Esophagus muscularis mucosa (tissue), 4 donors: ENCODE measurements at regions not wholly inside any gene's neighbourhood (a gene's known extent, or its start where the extent isn't known, plus 50 kb on each side); places are given as distances from the start of the nearest gene placed in this dataset.

Experiments
- DNase-seq: peaks from one replicate; pipeline ENCODE4 v3.0.0-alpha.2; 2017; ENCODE audit errors: extremely low spot score
- H3K27ac ChIP-seq, 4 donors: fragments of 200-600 bp; sonication (generic); replicated peaks in 1 of 4; 1 replicate in 3 of 4; 2 replicates in 1 of 4; pipeline ENCODE4 v1.5.1; 2016 to 2019; ENCODE audit warnings: mild to moderate bottlenecking in 1 of 4
- H3K27me3 ChIP-seq, 4 donors: fragments of 200-600 bp; sonication (generic); one replicate each; pipeline versions ENCODE4 v1.5.1 to v1.6.0; 2016 to 2019
- H3K36me3 ChIP-seq, 4 donors: fragments of 200-600 bp; sonication (generic); one replicate each; pipeline ENCODE4 v1.5.1; 2016 to 2019
- H3K4me1 ChIP-seq, 4 donors: fragments of 200-600 bp; sonication (generic); one replicate each; pipeline ENCODE4 v1.5.1; 2016 to 2019
- H3K4me3 ChIP-seq, 4 donors: fragments of 200-600 bp; sonication (generic); 1 replicate in 2 of 4; 2 replicates in 2 of 4; pipeline ENCODE4 v1.5.1; 2016 to 2019; ENCODE audit warnings: mild to moderate bottlenecking in 4 of 4, moderate library complexity in 1 of 4
- H3K9me3 ChIP-seq, 4 donors: fragments of 200-600 bp; sonication (generic); 1 replicate in 3 of 4; 2 replicates in 1 of 4; pipeline ENCODE4 v1.5.1; 2016 to 2019
- EP300 ChIP-seq: sonication (generic); formaldehyde crosslinking; IDR thresholded peaks from one replicate; pipeline ENCODE4 v1.6.1; 2017; ENCODE audit warnings: antibody characterized with exemption
- POLR2A ChIP-seq: fragments of 450-650 bp; IDR thresholded peaks from one replicate; pipeline ENCODE4 v1.6.1; 2017; ENCODE audit warnings: antibody characterized with exemption, moderate library complexity, mild to moderate bottlenecking, low read depth
- POLR2AphosphoS5 ChIP-seq, 2 donors: sonication (generic); formaldehyde crosslinking; IDR thresholded peaks; one replicate each; pipeline ENCODE4 v1.6.1; 2017; ENCODE audit warnings: antibody characterized with exemption in 2 of 2
- WGBS: methylation state at CpG from one replicate; pipeline ENCODE4 v1.1.5; 2018; 5-methylcytosine and 5-hydroxymethylcytosine counted together
- intact Hi-C: fragments of 100-400 bp; cut with DNase I; formaldehyde crosslinking; loops from one replicate; pipeline ENCODE4 v1.15.1; 2023
- TF ChIP-seq, protein P1 (sequence below), 3 experiments: fragments of 200-600 bp in 2 of 3; fragments of 450-650 bp in 1 of 3; sonication (generic) in 2 of 3; IDR thresholded peaks; one replicate each; pipeline ENCODE4 v1.5.1; 2017 to 2019; ENCODE audit warnings: antibody characterized with exemption in 3 of 3, mild to moderate bottlenecking in 2 of 3, moderate library complexity in 1 of 3

DNA sequence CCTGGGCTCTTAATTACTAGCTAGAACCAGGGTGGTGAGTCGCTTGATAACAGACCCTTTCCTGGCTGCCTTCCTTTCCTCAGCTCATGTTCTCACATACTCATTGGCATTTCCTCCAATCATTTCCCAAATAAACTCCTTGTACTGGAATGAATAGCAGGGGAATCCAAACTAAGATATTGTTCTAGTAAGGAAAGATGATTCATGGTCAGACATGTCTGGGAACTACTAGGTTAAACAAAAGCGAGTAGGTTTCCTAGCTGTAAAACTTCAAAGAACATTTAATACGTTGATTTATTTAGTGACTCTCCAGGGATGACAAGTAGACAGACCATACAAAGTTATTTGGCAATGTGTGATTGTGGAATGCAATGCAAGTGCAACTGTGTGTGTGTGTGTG is 121.2 kb upstream of the KCNJ6 start:
- TF ChIP-seq EP300 (no peak), POLR2AphosphoS5 (IDR thresholded peaks at IDR 0.05) (no peak), POLR2A (no peak)
- TF ChIP-seq, protein P1, sequence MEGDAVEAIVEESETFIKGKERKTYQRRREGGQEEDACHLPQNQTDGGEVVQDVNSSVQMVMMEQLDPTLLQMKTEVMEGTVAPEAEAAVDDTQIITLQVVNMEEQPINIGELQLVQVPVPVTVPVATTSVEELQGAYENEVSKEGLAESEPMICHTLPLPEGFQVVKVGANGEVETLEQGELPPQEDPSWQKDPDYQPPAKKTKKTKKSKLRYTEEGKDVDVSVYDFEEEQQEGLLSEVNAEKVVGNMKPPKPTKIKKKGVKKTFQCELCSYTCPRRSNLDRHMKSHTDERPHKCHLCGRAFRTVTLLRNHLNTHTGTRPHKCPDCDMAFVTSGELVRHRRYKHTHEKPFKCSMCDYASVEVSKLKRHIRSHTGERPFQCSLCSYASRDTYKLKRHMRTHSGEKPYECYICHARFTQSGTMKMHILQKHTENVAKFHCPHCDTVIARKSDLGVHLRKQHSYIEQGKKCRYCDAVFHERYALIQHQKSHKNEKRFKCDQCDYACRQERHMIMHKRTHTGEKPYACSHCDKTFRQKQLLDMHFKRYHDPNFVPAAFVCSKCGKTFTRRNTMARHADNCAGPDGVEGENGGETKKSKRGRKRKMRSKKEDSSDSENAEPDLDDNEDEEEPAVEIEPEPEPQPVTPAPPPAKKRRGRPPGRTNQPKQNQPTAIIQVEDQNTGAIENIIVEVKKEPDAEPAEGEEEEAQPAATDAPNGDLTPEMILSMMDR (IDR thresholded peaks at IDR 0.05): no peak
- Histone ChIP-seq H3K4me1 (no peaks in the 10 kb centered on the region), H3K4me3 (no peak overlapping the region), H3K27ac (no peak overlapping the region), H3K36me3 (no peaks in the 10 kb centered on the region), H3K9me3 (no peaks in the 10 kb centered on the region), H3K27me3 (peaks cover 0 to 8% (median 0%) of the 10 kb centered on the region in 4 donors)
- intact Hi-C loops: no loop called here
- 46% methylated on average over 3 of the region's 3 CpGs for WGBS
- DNase-seq: no peak

DNA sequence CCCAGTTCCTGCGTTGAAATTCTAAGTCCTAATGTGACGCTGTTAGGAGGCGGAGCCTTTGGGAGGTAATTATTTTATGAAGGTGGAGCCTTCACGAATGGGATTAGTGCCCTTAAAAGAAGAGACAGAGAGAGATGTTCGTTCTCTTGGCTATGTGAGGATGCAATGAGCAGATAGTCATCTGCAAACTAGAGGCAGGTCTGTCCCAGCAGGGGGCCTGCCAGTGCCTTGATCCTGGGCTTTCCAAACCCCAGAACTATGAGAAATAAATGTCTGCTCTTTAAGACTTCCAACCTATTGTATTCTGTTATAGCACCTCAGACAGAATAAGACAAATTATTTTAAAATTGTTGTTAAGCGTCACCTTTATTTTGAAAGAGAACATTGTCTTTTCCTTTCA is 123.1 kb upstream of the KCNJ6 start:
- Histone ChIP-seq H3K4me3 (no peak overlapping the region), H3K36me3 (no peaks in the 10 kb centered on the region), H3K27ac (no peak overlapping the region), H3K27me3 (peaks cover 0 to 4% (median 0%) of the 10 kb centered on the region in 4 donors), H3K9me3 (no peaks in the 10 kb centered on the region), H3K4me1 (no peaks in the 10 kb centered on the region)
- DNase-seq: no peak
- intact Hi-C loops: no loop called here
- TF ChIP-seq, protein P1 (IDR thresholded peaks at IDR 0.05): no peak
- no peak for TF ChIP-seq POLR2AphosphoS5 (IDR thresholded peaks at IDR 0.05)
- no peak for TF ChIP-seq EP300
- TF ChIP-seq POLR2A: no peak
- WGBS: 84% methylated on average over 6 of the region's 6 CpGs

DNA sequence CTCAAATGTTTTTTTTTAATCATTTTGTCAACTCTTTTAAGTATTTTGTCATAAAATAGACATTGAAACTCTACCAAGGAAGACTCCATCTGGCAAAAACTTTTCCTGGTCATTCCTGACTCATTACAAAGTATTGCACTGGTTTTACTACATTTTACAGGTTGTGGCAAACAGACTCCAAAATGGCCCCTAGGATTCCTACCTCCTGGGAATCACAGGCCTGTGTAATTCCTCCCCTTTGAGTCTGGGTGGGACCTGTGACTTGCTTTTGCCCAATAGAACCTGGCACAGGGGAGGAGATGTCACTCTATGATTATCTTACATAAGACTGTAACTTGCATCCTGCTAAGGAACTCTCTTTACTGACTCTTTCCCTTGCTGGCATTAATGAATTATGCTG is 123.6 kb upstream of the KCNJ6 start:
- Histone ChIP-seq H3K27me3 (peaks cover 0 to 4% (median 0%) of the 10 kb centered on the region in 4 donors), H3K4me3 (no peak overlapping the region), H3K27ac (no peak overlapping the region), H3K4me1 (no peaks in the 10 kb centered on the region), H3K36me3 (no peaks in the 10 kb centered on the region), H3K9me3 (no peaks in the 10 kb centered on the region)
- no peak for DNase-seq
- TF ChIP-seq POLR2A (no peak), POLR2AphosphoS5 (IDR thresholded peaks at IDR 0.05) (no peak), EP300 (no peak)
- TF ChIP-seq, protein P1 (IDR thresholded peaks at IDR 0.05): no peak
- intact Hi-C loops: no loop called here

GRCh38 chr21:38041493-38041892 is 125.2 kb upstream of the KCNJ6 start:
- 50% methylated on average over 6 of the region's 6 CpGs for WGBS
- H3K36me3 ChIP-seq: no peaks in the 10 kb centered on the region
- no peak for TF ChIP-seq POLR2A
- H3K4me3 ChIP-seq: no peak overlapping the region
- intact Hi-C loops: no loop called here
- H3K9me3 ChIP-seq: no peaks in the 10 kb centered on the region
- no peaks in the 10 kb centered on the region for H3K27me3 ChIP-seq
- no peak overlapping the region for H3K27ac ChIP-seq
- H3K4me1 ChIP-seq: no peaks in the 10 kb centered on the region
- no peak for DNase-seq

- 89% methylated on average over 2 of the region's 2 CpGs for WGBS
- H3K9me3 ChIP-seq: no peaks in the 10 kb centered on the region
- TF ChIP-seq POLR2A (no peak), EP300 (no peak), POLR2AphosphoS5 (IDR thresholded peaks at IDR 0.05) (no peak)
- TF ChIP-seq, protein P1 (IDR thresholded peaks at IDR 0.05): no peak
- no peak overlapping the region for H3K27ac ChIP-seq
- H3K27me3 ChIP-seq: no peaks in the 10 kb centered on the region
- no peak for DNase-seq
- no peaks in the 10 kb centered on the region for H3K4me1 ChIP-seq
- no peaks in the 10 kb centered on the region for H3K36me3 ChIP-seq
- intact Hi-C loops: no loop called here
- H3K4me3 ChIP-seq: no peak overlapping the region
Observed at GRCh38 chr21:38042246-38042645, 126.0 kb upstream of the KCNJ6 start.
